Upper lobe of right lung (tissue), 1 donor: ENCODE measurements at regions not wholly inside any gene's neighbourhood (a gene's known extent, or its start where the extent isn't known, plus 50 kb on each side); places are given as distances from the start of the nearest gene placed in this dataset.

Experiments
- ATAC-seq: fragments of 200-7000 bp; cut with Tn5 transposase; one replicate; pipeline ENCODE4 v1.9.1; 2020; ENCODE audit warnings: mild to moderate bottlenecking, moderate library complexity
- DNase-seq: peaks from one replicate; pipeline ENCODE4 v3.0.0-alpha.2; 2020
- H3K27ac ChIP-seq: fragments of 200-600 bp; one replicate; pipeline ENCODE4 v1.8.0; 2022
- H3K27me3 ChIP-seq: fragments of 200-600 bp; one replicate; pipeline ENCODE4 v1.8.0; 2022; ENCODE audit warnings: mild to moderate bottlenecking
- H3K36me3 ChIP-seq: fragments of 200-600 bp; one replicate; pipeline ENCODE4 v1.8.0; 2022
- H3K4me1 ChIP-seq: fragments of 200-600 bp; one replicate; pipeline ENCODE4 v1.8.0; 2022
- H3K4me3 ChIP-seq: fragments of 200-600 bp; one replicate; pipeline ENCODE4 v1.8.0; 2022; ENCODE audit warnings: mild to moderate bottlenecking
- H3K9me3 ChIP-seq: fragments of 200-600 bp; one replicate; pipeline ENCODE4 v1.8.0; 2022
- intact Hi-C: fragments of 100-400 bp; cut with DNase I; formaldehyde crosslinking; loops from one replicate; pipeline ENCODE4 v1.11.0; 2022
- TF ChIP-seq, protein P1 (sequence below): fragments of 200-600 bp; IDR thresholded peaks from one replicate; pipeline ENCODE4 v1.8.0; 2022; ENCODE audit warnings: antibody characterized with exemption
- donor health status: DM: no; HTN: yes; CAD: no; lungs with severe emphysema.

DNA sequence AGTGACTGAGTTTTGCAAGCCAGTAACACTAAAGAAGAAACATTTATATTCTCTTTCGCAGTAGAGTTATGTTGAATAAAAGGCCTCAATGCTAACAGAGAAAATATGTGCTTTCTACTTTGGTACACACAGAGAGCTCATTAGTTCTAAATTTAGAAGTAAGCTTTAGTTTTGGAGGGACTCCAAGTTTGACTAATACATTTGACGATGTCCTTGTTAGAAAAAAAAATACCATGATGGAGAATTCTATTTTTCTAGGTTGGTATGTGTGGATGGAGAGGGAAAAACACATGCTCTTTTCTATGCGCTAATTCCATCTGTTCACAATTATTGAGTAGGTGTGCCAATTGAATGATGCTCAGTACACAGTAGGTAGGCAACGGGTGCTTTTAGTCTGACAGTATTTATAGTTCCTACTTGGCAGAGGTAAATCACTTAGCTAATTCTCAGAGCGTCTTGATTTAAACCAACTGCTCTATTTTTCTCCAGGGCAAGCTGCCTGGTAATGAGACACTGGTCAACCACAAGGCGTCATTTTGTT lies 327.2 kb upstream of the AKR1E2 start:
- Histone ChIP-seq H3K4me1 (peaks cover 7% of the 10 kb centered on the region), H3K9me3 (no peaks in the 10 kb centered on the region)
- intact Hi-C loops = no loop called here

DNA sequence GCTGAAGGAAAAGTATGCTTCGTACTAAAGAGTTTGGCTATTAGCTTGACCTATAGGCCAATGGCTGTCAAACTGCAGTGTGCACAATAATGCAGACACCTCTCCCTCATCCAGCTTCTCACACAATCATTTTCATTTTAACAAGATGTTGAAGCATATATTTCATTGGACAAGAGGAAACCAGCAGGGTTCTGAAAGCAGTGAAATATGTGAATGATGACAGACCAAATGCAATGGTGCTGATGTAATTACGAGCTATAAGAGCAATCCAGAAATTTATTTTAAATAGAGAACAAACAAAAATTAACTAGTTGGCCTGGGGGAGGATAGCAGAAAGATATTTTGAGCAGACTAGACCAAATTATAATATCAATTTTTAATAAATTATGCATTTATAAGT lies 331.5 kb upstream of the AKR1E2 start:
- no peak overlapping the region for H3K4me3 ChIP-seq
- ATAC-seq = no peak
- H3K36me3 ChIP-seq = no peaks in the 10 kb centered on the region
- intact Hi-C loops = no loop called here
- no peaks in the 10 kb centered on the region for H3K27me3 ChIP-seq
- DNase-seq = no peak
- peaks cover 7% of the 10 kb centered on the region for H3K4me1 ChIP-seq
- TF ChIP-seq, protein P1, sequence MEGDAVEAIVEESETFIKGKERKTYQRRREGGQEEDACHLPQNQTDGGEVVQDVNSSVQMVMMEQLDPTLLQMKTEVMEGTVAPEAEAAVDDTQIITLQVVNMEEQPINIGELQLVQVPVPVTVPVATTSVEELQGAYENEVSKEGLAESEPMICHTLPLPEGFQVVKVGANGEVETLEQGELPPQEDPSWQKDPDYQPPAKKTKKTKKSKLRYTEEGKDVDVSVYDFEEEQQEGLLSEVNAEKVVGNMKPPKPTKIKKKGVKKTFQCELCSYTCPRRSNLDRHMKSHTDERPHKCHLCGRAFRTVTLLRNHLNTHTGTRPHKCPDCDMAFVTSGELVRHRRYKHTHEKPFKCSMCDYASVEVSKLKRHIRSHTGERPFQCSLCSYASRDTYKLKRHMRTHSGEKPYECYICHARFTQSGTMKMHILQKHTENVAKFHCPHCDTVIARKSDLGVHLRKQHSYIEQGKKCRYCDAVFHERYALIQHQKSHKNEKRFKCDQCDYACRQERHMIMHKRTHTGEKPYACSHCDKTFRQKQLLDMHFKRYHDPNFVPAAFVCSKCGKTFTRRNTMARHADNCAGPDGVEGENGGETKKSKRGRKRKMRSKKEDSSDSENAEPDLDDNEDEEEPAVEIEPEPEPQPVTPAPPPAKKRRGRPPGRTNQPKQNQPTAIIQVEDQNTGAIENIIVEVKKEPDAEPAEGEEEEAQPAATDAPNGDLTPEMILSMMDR = no peak
- no peaks in the 10 kb centered on the region for H3K9me3 ChIP-seq
- H3K27ac ChIP-seq = no peak overlapping the region

More for the DNA sequence above, 327.2 kb upstream of the AKR1E2 start:
- ATAC-seq (no peak), DNase-seq (no peak)
- Histone ChIP-seq H3K27me3 (no peaks in the 10 kb centered on the region), H3K4me3 (no peak overlapping the region), H3K36me3 (no peaks in the 10 kb centered on the region), H3K27ac (peak overlapping the region; percentile 53)
- TF ChIP-seq, protein P1 = no peak

DNA sequence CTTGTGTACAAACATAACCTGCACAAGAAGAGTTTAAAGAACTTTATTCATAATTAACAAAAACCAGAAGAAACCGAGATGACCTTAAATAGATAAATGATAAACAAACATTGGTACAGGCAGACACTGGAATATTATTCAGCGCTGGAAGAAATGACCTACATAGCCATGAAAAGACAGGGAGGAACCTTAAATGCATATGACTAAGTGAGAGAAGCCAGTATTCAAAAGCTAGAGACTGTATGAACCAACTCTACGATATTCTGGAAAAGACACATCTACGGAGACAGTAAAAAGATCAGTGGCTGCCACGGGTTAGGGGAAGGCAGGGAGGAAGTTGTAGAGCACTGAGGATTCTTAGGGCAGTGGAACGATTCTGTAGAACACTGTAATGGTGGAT lies 333.8 kb upstream of the AKR1E2 start:
- TF ChIP-seq, protein P1 = no peak
- no peak overlapping the region for H3K27ac ChIP-seq
- intact Hi-C loops = no loop called here
- no peaks in the 10 kb centered on the region for H3K27me3 ChIP-seq
- ATAC-seq = no peak
- H3K9me3 ChIP-seq = no peaks in the 10 kb centered on the region
- no peak overlapping the region for H3K4me3 ChIP-seq
- H3K36me3 ChIP-seq = no peaks in the 10 kb centered on the region
- no peaks in the 10 kb centered on the region for H3K4me1 ChIP-seq
- no peak for DNase-seq

DNA sequence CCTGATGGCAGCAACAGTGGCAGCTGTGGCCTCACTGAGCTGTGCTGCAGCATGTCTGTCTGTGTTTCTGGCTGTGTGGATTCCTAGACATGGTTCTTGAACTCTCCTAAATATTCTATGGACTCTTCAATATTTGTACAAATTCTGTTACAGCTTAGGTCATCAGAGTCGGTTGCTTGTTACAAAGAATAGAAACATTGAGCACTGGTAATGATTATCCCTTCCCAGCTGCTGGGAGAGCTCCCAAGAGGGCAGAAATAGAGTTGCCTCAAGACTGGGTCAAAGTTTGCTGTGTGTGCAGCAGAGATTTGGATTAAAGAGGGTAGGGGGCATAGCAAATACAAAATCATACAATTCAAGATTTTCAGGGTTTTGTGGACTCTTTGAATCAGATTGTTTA lies 337.1 kb upstream of the AKR1E2 start:
- H3K27me3 ChIP-seq = no peaks in the 10 kb centered on the region
- DNase-seq = no peak
- no peaks in the 10 kb centered on the region for H3K36me3 ChIP-seq
- TF ChIP-seq, protein P1 = no peak
- ATAC-seq = no peak
- H3K9me3 ChIP-seq = no peaks in the 10 kb centered on the region
- intact Hi-C loops = no loop called here
- no peak overlapping the region for H3K4me3 ChIP-seq
- no peaks in the 10 kb centered on the region for H3K4me1 ChIP-seq
- no peak overlapping the region for H3K27ac ChIP-seq

DNA sequence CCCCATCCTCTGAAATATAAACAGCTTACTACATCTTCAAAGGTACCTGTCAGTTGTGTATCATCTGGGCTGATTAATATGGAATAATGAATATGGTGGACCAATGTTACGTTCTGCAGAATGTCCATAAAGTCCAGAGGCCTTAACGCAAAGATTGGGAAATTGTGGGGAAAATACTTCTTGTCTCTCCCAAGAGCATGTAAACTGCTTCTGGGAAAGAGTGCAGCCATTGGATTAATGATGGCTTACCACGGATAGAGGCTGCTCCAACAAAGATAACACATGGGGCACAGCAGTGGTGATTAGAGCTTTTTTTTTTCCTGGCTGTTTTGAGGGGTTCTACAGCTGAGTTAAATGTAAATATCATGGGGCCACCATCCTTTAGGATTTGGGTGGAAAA lies 340.4 kb upstream of the AKR1E2 start:
- DNase-seq = no peak
- H3K4me1 ChIP-seq = no peaks in the 10 kb centered on the region
- no peak for ATAC-seq
- H3K9me3 ChIP-seq = no peaks in the 10 kb centered on the region
- H3K4me3 ChIP-seq = no peak overlapping the region
- no peaks in the 10 kb centered on the region for H3K27me3 ChIP-seq
- no peak overlapping the region for H3K27ac ChIP-seq
- intact Hi-C loops = no loop called here
- no peaks in the 10 kb centered on the region for H3K36me3 ChIP-seq
- TF ChIP-seq, protein P1 = no peak

DNA sequence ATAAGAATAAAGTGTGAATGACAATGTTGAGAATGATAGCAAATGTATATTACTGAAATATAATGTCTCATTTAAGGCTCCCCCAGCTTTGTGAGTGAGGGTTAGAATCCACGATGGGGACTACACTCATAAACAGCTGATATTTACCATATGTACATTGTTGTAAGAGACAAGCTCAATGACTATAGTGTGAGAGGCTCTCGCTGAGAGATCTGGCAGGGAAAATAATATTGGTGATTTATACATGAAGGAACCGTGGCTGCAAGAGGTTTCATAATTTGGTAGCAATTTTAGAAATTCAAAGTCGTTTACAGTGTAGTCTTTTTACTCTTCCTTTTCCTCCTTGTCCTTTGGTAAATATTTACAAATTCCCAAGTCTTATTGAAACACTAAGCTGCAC lies 342.2 kb upstream of the AKR1E2 start:
- H3K36me3 ChIP-seq = no peaks in the 10 kb centered on the region
- no peaks in the 10 kb centered on the region for H3K27me3 ChIP-seq
- H3K9me3 ChIP-seq = no peaks in the 10 kb centered on the region
- TF ChIP-seq, protein P1 = no peak
- no peak overlapping the region for H3K27ac ChIP-seq
- no peaks in the 10 kb centered on the region for H3K4me1 ChIP-seq
- intact Hi-C loops = no loop called here
- ATAC-seq = no peak
- no peak for DNase-seq
- H3K4me3 ChIP-seq = no peak overlapping the region
